GM23248 (cell line): ENCODE measurements at regions not wholly inside any gene's neighbourhood (a gene's known extent, or its start where the extent isn't known, plus 50 kb on each side); places are given as distances from the start of the nearest gene placed in this dataset.
"Not testable (repeated sequence)": the region's sequence is repeated elsewhere in the genome, so short reads cannot be mapped to it uniquely, and the experiment has no call there.

Experiments
- EZH2 ChIP-seq: fragments of 200-600 bp; sonication (generic); IDR thresholded peaks from 2 replicates; pipeline ENCODE4 v1.6.1; 2018; ENCODE audit warnings: antibody characterized with exemption, mild to moderate bottlenecking; ENCODE audit not compliant: insufficient read depth, poor library complexity, severe bottlenecking
- EZH2phosphoT487 ChIP-seq: fragments of 200-600 bp; sonication (generic); IDR thresholded peaks from 2 replicates; pipeline ENCODE4 v1.6.1; 2018; ENCODE audit warnings: antibody characterized with exemption, moderate library complexity, mild to moderate bottlenecking, low read depth; ENCODE audit not compliant: insufficient read depth

GRCh38 chrY:18869145-18869544 lies 95.6 kb upstream of the HSFY2 start:
- TF ChIP-seq EZH2phosphoT487, EZH2: not testable (repeated sequence)
